ENCODE measurements at regions not wholly inside any gene's neighbourhood (a gene's known extent, or its start where the extent isn't known, plus 50 kb on each side); places are given as distances from the start of the nearest gene placed in this dataset.

DNA sequence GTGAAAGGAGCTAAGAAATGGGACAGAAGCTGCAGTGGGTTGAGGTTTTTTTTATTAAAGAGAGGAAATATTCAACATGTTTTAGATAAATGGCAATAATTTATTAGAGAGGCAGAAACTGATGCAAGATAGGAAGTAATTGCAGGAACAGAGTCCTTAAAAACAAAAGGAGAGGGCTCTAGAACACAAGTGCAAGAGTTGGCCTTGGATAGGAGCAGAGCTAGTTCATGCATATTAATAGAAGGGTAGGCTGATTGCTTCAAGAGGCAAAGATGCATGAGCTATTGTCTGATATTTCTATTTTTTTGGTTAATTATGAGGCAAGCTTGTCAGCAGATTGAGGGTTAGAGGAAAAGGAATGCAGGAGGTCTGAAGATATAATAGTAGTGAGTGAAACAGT, 91.0 kb upstream of the GPRIN3 start:
- H3K27ac ChIP-seq = no peak overlapping the region
- no peak for DNase-seq
- intact Hi-C loops (cut with DNase I) = no loop called here
- no peaks in the 10 kb centered on the region for H3K36me3 ChIP-seq
- no peaks in the 10 kb centered on the region for H3K9me3 ChIP-seq
- H3K4me1 ChIP-seq (ENCODE audit: insufficient read depth) = no peaks in the 10 kb centered on the region
- no peaks in the 10 kb centered on the region for H3K27me3 ChIP-seq
- no peak overlapping the region for H3K4me3 ChIP-seq
- TF ChIP-seq, protein P1, sequence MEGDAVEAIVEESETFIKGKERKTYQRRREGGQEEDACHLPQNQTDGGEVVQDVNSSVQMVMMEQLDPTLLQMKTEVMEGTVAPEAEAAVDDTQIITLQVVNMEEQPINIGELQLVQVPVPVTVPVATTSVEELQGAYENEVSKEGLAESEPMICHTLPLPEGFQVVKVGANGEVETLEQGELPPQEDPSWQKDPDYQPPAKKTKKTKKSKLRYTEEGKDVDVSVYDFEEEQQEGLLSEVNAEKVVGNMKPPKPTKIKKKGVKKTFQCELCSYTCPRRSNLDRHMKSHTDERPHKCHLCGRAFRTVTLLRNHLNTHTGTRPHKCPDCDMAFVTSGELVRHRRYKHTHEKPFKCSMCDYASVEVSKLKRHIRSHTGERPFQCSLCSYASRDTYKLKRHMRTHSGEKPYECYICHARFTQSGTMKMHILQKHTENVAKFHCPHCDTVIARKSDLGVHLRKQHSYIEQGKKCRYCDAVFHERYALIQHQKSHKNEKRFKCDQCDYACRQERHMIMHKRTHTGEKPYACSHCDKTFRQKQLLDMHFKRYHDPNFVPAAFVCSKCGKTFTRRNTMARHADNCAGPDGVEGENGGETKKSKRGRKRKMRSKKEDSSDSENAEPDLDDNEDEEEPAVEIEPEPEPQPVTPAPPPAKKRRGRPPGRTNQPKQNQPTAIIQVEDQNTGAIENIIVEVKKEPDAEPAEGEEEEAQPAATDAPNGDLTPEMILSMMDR (IDR thresholded peaks at IDR 0.05) = no peak
- TF ChIP-seq EP300 (IDR thresholded peaks at IDR 0.05) (no peak), POLR2A (IDR thresholded peaks at IDR 0.05) (no peak)

DNA sequence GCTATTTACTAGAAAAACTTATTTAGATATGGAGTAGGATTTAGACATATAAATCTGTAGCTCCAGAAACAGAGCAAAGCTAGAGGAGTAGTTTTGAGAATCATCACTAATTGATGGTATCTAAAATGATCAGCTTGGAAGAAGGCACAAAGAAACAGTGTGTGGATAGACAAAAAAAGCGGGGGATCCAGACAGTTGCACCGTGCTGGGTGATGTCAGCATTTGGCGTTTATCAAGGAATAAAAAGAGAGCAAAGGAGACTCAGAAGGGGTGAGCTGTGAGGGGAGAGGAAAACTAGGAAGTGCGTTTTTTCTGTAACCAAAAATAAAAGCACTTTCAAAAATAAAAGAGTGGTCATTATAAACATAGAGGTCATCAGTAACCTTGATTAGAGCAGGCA, 90.5 kb upstream of the GPRIN3 start:
- H3K27ac ChIP-seq = no peak overlapping the region
- H3K9me3 ChIP-seq = no peaks in the 10 kb centered on the region
- no peaks in the 10 kb centered on the region for H3K36me3 ChIP-seq
- no peak overlapping the region for H3K4me3 ChIP-seq
- WGBS, 3 donors = 26 to 44% (median 39%) methylated on average over 4 of the region's 4 CpGs
- intact Hi-C loops (cut with DNase I) = no loop called here
- no peaks in the 10 kb centered on the region for H3K27me3 ChIP-seq
- no peak for DNase-seq
- H3K4me1 ChIP-seq (ENCODE audit: insufficient read depth) = no peaks in the 10 kb centered on the region
- TF ChIP-seq, protein P1 (IDR thresholded peaks at IDR 0.05) = no peak
- TF ChIP-seq POLR2A (IDR thresholded peaks at IDR 0.05) (no peak), EP300 (IDR thresholded peaks at IDR 0.05) (no peak)

DNA sequence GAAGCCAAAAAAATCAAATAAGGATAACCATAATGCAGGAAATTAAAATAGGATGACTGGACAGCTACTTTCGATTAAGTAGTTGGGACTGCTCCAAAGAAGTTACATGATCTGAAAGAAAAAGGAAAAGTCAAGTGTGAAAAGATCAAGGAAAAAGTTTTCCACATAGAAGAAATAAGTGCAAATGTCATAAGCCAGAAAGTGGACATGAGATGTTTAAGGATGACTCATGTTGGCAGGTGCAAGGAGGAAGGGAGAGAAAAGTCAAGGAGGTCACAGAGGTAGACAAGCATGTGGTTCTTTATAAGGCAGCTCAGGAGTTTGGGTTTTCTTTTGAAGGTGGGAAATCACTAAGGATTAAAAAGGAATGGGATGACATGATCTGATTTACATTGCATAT, 89.8 kb upstream of the GPRIN3 start:
- DNase-seq = no peak
- H3K27me3 ChIP-seq = no peaks in the 10 kb centered on the region
- H3K4me1 ChIP-seq (ENCODE audit: insufficient read depth) = no peaks in the 10 kb centered on the region
- H3K9me3 ChIP-seq = no peaks in the 10 kb centered on the region
- H3K36me3 ChIP-seq = no peaks in the 10 kb centered on the region
- H3K27ac ChIP-seq = no peak overlapping the region
- WGBS, 3 donors = 26 to 45% (median 40%) methylated on average over 1 of the region's 1 CpG
- H3K4me3 ChIP-seq = no peak overlapping the region
- TF ChIP-seq EP300 (IDR thresholded peaks at IDR 0.05) (no peak), POLR2A (IDR thresholded peaks at IDR 0.05) (no peak)
- TF ChIP-seq, protein P1 (IDR thresholded peaks at IDR 0.05) = no peak
- intact Hi-C loops (cut with DNase I) = no loop called here

DNA sequence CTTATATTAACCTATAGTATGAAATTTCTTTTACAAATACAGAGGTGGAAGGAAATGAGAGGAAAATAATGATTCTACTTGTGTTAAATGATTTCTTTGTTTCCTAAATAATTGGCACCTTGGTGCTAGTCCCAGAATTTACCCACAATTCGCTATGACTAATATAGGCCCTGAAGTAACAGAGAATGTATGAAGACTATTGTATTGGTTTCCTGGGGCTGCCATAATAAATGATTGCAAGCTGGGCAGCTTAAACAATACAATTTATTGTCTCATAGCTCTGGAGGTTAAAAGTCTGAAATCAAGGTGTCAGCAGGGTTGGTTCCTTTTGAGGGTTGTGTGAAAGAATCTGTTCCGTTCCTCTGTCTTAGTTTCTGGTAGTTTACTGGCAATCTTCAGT, 74.8 kb upstream of the GPRIN3 start:
- Histone ChIP-seq H3K4me1 (ENCODE audit: insufficient read depth) (no peaks in the 10 kb centered on the region), H3K9me3 (no peaks in the 10 kb centered on the region), H3K4me3 (no peak overlapping the region), H3K27ac (no peak overlapping the region), H3K27me3 (no peaks in the 10 kb centered on the region), H3K36me3 (no peaks in the 10 kb centered on the region)
- DNase-seq = no peak
- WGBS, 3 donors = 89 to 95% (median 92%) methylated on average over 2 of the region's 2 CpGs
- TF ChIP-seq POLR2A (IDR thresholded peaks at IDR 0.05) (no peak), EP300 (IDR thresholded peaks at IDR 0.05) (no peak)
- TF ChIP-seq, protein P1 (IDR thresholded peaks at IDR 0.05) = no peak
- intact Hi-C loops (cut with DNase I) = no loop called here

DNA sequence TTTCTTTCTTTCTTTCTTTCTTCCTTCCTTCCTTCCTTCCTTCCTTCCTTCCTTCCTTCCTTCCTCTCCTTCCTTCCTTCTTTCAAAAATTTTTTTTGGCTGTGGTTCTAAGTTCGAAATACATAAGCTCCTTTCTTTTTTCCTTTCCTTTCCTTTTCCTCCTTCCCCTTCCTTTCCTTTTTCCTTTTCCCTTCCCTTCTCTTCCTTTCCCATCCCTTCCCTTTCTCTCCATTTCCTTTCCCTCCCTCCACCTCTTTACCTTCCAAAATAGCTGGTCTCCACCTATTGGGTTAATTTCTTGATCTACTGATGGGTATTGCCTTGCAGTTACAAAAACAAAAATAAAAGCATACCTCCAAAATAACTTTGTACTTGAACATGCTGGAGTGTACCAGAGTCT, 73.4 kb upstream of the GPRIN3 start:
- Histone ChIP-seq H3K27ac (no peak overlapping the region), H3K27me3 (no peaks in the 10 kb centered on the region), H3K4me1 (ENCODE audit: insufficient read depth) (no peaks in the 10 kb centered on the region), H3K4me3 (no peak overlapping the region), H3K36me3 (no peaks in the 10 kb centered on the region), H3K9me3 (no peaks in the 10 kb centered on the region)
- 83 to 89% (median 87%) methylated on average over 1 of the region's 1 CpG for WGBS, 3 donors
- intact Hi-C loops (cut with DNase I) = no loop called here
- TF ChIP-seq POLR2A (IDR thresholded peaks at IDR 0.05) = no peak
- no peak for TF ChIP-seq EP300 (IDR thresholded peaks at IDR 0.05)
- TF ChIP-seq, protein P1 (IDR thresholded peaks at IDR 0.05) = no peak
- DNase-seq = no peak

Data from ovary (tissue), 7 donors.